GM21717 (cell line): ENCODE measurements at regions not wholly inside any gene's neighbourhood (a gene's known extent, or its start where the extent isn't known, plus 50 kb on each side); places are given as distances from the start of the nearest gene placed in this dataset.
"Not testable (repeated sequence)": the region's sequence is repeated elsewhere in the genome, so short reads cannot be mapped to it uniquely, and the experiment has no call there.

Experiments
- ATAC-seq: cut with Tn5 transposase; IDR thresholded peaks from one replicate; pipeline ENCODE4 v1.9.1; 2021; ENCODE audit warnings: mild to moderate bottlenecking, moderate library complexity; ENCODE audit not compliant: unreplicated experiment

DNA sequence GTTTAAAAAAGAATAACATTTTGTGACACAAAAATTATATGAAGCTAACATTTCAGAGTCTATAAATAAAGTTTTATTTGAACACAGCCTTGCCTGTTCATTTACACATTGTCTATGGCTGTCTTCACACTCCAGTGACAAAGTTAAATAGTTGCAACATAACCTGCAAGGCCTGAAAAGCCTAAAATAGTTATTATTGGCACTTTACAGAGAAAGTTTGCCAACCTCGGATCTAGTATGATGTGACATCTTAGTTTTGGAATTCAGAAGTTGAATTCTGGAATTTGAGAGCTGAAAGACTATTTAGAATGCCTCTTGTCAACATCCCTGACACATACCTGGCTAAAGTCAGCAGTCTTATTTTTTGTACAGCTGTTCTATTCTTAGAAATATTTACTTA lies 68.3 kb downstream of the DYRK2 start:
- no peak for ATAC-seq

DNA sequence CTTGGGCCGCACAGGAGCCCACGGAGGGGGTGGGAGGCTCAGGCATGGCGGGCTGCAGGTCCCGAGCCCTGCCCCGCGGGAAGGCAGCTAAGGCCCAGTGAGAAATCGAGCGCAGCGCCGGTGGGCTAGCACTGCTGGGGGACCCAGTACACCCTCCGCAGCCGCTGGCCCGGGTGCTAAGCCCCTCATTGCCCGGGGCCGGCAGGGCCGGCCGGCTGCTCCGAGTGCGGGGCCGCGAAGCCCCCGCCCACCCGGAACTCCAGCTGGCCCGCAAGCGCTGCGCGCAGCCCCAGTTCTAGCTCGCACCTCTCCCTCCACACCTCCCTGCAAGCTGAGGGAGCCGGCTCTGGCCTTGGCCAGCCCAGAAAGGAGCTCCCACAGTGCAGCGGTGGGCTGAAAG lies 70.8 kb downstream of the DYRK2 start:
- ATAC-seq, result not testable (repeated sequence)

GRCh38 chr12:67720351-67720856 lies 71.9 kb downstream of the DYRK2 start:
- ATAC-seq, result no peak

- no peak for ATAC-seq
Measured at GRCh38 chr12:67721248-67721647, 72.7 kb downstream of the DYRK2 start.

- no peak for ATAC-seq
Measured at GRCh38 chr12:67722296-67722695, 73.8 kb downstream of the DYRK2 start.

DNA sequence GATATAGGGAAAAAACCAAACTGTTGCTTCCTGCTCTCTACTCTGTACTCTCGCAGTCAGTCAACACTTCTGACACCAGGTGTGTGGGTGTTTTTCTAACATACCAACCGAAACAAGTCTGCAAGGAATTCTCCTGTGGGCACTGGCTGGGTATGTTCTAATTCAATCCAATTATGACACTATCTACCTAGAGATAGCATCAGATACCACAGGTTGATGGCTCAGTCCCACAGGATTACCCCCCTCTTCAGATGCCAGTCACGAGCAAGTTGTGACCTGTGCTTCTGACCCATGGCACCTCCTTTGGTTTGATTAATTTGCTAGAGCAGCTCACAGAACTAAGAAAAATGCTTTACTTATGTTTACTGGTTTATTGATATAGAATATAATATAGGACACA lies 78.3 kb downstream of the DYRK2 start:
- no peak for ATAC-seq

DNA sequence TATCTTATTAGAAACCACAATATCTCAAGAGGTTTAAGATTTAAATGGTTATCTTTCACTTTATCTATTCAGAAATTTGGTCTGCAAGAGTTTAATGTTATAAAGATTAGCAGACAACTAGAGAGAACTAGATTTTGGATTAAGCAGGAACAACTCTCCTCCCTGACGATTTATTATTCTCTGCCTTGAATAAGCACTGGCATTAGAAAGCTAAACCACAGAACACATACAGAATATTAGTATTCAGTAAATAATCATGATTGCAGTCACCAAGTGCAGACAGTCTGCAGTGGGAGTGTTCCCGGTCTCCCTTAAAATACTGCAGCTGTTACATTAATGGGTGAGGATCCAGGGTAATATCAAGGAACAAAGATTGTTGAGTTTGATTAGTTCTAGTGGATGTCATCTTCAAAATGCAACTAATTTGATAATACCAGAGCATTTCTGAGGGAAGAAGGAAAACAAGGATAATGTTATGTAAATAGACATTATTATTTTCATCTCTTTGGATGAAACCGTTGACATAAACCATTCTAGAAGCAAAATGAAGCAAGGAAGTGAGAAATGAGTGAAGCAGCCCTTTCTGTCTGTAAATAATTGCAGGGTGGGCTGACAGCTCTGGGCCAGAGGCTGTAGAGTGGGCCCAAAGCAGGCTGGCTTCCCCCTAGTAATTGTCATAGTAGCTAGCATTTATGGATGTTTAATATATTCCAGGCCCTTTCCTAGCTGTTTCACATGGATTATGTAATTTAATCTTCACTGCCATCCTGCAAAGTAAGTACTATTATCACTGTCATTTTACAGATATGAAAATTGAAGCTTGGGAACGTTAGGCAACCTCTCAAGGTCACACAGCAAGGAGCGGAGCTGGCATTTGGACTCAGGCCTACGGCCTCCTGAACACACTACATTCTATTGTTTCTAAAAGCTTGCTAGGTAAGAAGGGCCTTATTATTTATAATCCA lies 79.4 kb downstream of the DYRK2 start:
- ATAC-seq, result no peak

- no peak for ATAC-seq
Measured at GRCh38 chr12:67732857-67733256, 84.3 kb downstream of the DYRK2 start.

GRCh38 chr12:67735868-67736267 lies 87.3 kb downstream of the DYRK2 start:
- ATAC-seq, result no peak

DNA sequence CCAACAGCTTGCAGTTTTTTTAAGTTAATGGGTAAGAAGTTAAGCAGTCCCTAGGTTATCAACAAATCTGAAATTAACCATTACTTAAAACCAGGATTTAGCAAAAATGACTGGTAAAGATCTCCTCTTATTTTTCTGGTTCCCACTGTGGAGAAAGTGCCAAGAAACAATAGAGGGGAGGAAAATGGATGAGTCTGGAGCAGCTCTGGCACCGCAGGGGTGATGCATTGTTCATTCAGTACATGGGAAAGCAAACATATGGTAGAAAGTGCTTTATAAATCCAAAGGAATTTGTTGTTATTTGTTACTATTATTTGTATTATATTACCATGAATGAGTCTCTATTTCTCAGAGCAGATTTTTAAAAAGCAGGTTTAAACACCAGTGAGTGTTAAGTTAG lies 92.2 kb downstream of the DYRK2 start:
- ATAC-seq, result no peak

DNA sequence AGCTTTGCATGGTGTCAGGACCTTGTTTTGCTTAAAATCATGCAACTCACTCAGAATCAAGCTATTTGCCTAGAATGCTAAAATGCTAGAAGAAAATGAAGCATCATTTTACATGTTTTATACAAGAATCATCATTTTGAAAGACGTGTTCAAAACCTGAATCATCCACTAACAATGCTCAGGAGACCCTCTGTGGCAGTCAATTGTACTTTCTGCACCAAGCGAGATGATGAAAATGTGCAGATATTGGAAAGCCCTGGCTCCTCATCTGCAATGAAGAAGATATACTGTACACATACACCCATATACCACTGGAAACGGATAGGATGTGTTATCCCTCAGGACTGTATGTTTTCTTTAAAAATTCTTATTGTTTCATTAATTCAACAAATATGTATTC lies 92.7 kb downstream of the DYRK2 start:
- no peak for ATAC-seq

DNA sequence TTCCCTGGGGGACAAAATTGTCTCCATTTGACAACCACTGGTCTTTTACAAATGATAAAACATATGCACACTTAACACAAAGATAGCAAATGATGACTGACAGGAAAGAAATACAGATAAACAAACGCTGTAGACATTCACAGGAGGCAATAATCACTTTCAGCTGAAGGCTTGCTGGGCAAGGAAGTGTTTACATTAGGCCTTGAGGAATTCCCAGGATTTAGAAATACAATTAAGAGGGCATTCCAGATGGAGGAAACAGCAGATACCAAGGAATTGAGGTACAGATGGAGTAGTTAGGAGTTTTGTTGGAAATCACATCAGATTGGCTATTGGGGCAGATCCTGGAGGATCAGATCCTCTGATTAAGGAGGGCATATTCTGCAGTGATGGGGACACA lies 93.9 kb downstream of the DYRK2 start:
- ATAC-seq, result no peak

DNA sequence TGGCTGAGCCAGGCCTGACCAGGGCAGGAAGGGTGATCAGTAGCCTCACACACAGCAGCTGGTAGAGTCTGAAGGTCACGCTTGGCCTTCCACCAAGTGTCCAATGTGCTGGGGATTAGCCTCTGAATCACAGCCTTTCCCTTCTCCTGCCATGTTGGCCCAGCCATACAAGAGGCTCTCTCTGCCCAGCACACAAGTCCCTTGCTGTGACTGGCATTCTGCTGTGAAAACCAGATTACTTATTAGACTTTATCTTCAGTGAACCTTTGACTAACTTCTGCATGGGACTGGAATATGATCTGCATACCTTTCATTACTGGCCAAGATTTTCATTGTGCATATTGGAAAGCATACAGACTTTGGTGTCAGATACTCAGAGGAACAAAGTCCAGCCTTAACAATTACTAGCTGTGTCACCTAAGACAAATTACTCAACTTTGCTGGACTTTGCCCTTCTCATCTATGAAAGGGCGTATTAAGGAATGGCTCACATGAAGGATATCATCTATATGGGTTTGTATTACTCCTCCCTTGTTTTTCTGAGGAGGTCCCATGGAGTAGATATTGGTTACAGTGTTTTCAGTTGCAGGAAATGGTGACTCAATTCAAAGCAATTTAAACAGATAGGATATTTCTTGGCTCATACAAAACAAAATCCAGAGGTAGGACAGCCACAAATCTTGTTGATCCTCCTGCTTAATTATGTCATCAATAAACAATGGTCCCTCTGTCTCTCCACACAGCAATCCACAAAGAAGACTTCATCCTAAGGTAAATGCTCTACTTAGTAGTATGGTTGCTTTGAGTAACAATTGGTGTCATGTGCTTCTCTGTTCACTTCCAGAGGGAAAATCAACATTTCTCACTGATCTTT lies 99.6 kb downstream of the DYRK2 start:
- no peak for ATAC-seq

- no peak for ATAC-seq
Measured at GRCh38 chr12:67748743-67749040, 100.1 kb downstream of the DYRK2 start.

DNA sequence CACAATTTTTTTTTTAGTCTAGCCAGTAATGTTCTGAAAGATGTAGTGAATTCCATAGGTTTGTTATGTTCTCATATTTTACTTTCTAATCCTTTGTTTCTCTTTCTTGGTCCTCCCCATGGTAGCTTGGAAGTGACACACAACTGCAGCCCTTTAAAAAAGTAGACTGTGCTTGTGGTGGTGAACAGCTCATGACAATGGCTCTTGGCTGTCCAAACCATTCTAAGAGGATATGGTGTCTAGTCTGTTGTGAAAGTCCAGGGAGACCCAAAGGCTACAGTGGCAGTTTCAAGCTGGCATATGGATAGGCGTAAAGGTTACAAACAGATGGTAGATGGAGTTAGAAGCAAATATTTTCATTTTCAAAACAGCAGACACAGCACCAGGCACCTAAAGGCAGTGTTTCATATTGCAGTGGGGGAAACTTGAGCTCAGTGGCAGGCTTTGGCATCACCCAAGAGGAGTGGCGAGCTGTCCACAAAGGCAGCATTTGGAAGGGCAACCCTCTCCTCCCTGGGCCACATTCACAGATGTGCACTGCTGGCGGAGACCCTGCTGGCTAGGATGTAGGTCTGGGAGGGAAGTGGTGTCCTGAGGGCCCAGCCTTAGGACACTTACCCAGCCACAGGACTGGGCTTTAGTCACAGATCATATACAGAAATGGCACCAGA lies 102.1 kb downstream of the DYRK2 start:
- ATAC-seq, result no peak

DNA sequence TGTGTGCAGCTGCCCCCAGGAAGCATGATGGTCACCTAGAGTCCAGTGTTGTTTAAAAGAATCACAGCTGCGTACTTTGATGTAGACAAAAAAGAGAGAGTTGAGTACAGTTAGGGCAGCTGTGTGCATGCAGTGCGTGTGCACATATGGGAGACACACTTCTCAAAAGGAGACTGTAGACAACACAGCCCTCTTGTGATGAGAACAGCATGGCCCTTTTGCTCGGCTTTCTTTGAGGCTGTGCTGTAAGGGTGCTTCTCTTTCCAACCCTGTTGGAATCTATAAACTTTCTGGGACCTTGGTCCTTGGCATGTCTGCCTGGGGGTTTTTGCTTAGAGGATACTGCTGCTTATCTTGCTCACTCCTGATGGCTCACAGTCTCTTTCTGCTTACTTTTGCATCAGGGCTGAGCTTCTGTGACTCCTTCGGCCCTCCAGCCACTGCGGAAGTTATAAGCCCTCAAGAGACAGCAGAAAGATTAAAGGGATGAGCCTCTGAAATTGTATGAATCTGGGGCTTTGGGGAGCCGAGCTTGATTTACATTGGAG lies 102.9 kb downstream of the DYRK2 start:
- no peak for ATAC-seq

- no peak for ATAC-seq
Measured at GRCh38 chr12:67752226-67752732, 103.7 kb downstream of the DYRK2 start.

DNA sequence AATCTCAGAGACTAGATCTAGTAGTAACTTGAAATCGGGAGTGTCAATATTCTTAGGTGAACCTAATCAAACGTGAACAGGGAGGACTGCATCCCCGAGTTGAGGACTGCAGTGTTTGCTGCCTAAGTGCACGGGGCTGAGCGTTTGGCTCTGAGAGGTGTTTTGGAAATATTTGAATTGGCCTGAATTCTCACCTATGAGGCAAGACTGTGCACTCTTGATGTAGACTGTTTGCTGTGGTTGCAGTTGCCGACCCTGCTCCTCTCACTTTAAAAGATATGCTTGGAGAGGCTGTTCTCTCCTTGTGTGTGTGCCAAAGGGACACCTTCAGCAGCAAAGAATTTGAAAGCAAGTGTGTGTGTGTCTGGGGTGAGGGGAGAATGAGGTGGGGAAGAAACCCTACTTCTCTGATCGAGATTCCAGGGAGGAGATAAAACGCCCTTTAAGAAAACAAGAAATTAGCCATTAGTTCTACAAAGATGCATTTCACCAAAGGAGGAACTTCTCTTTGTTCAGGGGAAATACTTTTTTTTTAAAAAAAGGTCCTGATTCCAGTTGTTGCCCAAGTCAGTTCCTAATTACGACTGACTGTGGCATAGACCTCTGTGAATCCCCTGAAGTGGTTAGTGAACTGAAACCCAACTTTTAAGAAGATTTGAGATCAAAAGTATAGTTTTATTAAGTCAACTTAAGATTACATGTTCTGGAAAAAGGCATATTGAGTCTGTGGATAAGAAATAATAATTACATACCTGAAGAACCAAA lies 106.6 kb downstream of the DYRK2 start:
- ATAC-seq, result no peak

DNA sequence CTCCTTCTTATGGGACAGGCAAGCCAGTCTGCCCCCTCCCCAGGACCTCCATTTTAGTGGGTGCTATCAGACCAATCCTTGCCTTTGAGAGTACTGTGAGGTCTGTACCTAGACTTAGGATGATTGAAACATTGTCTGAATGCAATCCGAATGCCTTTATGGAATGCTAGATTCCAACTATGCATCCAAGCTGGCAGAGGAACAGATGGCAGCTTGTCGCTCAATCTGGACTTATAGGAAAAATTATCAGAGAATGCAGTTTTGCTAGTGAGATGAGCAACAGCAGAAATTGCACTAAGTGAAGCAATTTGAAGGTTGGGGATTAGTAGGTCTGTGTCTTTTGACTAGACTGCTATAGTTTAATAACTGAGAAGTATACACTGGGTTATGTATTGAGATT lies 109.1 kb downstream of the DYRK2 start:
- no peak for ATAC-seq

GRCh38 chr12:67758119-67758518 lies 109.6 kb downstream of the DYRK2 start:
- peak; percentile 95 for ATAC-seq
